OCI-LY3 (cell line): ENCODE measurements at regions not wholly inside any gene's neighbourhood (a gene's known extent, or its start where the extent isn't known, plus 50 kb on each side); places are given as distances from the start of the nearest gene placed in this dataset.

Experiments used
- EZH2phosphoT487 ChIP-seq: fragments of 200-600 bp; shearing (Covaris generic); IDR thresholded peaks from 2 replicates; pipeline ENCODE4 v1.6.1; 2018; ENCODE audit warnings: antibody characterized with exemption, mixed run types, low read depth
- TF ChIP-seq, protein P1 (sequence below): fragments of 200-600, 300-600 bp; sonication (generic); IDR thresholded peaks from 2 replicates; pipeline ENCODE4 v1.5.1; 2014; ENCODE audit warnings: antibody characterized with exemption, low read length, low read depth

DNA sequence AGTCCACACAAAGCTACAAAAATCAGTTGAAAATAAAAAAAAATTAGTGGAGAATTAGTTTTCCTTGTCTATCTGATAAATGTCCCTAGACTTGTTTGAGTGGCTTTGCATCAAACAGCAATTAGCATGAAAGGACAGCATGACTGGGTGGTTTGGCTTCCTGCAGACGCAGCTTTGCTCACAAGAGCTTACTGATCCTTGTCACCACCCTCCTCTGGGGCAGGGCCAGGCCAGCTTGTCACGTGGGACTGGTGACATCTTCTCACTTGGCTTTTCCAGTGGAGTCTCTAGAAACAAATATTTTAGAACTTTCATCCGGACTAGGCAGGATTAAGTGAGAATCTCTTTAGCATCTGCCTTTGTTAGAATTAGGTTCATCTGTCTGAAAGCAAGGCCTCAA lies 76.0 kb upstream of the OLIG2 start:
- TF ChIP-seq EZH2phosphoT487: no peak
- TF ChIP-seq, protein P1, sequence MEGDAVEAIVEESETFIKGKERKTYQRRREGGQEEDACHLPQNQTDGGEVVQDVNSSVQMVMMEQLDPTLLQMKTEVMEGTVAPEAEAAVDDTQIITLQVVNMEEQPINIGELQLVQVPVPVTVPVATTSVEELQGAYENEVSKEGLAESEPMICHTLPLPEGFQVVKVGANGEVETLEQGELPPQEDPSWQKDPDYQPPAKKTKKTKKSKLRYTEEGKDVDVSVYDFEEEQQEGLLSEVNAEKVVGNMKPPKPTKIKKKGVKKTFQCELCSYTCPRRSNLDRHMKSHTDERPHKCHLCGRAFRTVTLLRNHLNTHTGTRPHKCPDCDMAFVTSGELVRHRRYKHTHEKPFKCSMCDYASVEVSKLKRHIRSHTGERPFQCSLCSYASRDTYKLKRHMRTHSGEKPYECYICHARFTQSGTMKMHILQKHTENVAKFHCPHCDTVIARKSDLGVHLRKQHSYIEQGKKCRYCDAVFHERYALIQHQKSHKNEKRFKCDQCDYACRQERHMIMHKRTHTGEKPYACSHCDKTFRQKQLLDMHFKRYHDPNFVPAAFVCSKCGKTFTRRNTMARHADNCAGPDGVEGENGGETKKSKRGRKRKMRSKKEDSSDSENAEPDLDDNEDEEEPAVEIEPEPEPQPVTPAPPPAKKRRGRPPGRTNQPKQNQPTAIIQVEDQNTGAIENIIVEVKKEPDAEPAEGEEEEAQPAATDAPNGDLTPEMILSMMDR: no peak
